VCaP (cell line): ENCODE measurements at regions not wholly inside any gene's neighbourhood (a gene's known extent, or its start where the extent isn't known, plus 50 kb on each side); places are given as distances from the start of the nearest gene placed in this dataset.
"Not testable (repeated sequence)": the region's sequence is repeated elsewhere in the genome, so short reads cannot be mapped to it uniquely, and the experiment has no call there.

Experiments
- H3K27ac ChIP-seq: fragments of 450-650 bp; 2 replicates; pipeline ENCODE4 v1.5.1; 2017
- CTCF ChIP-seq: fragments of 450-650 bp; conservative IDR thresholded peaks from 2 replicates; pipeline ENCODE4 v1.5.1; 2017; ENCODE audit warnings: mild to moderate bottlenecking, moderate library complexity

GRCh38 chr3:18195836-18196235 is 229.3 kb downstream of the SATB1 start:
- no peak overlapping the region for H3K27ac ChIP-seq
- TF ChIP-seq CTCF = no peak

GRCh38 chr3:18194431-18194830 is 230.7 kb downstream of the SATB1 start:
- no peak for TF ChIP-seq CTCF
- no peak overlapping the region for H3K27ac ChIP-seq

- H3K27ac ChIP-seq = no peak overlapping the region
- no peak for TF ChIP-seq CTCF
Observed at GRCh38 chr3:18190646-18191045, 234.5 kb downstream of the SATB1 start.

- no peak for TF ChIP-seq CTCF
- H3K27ac ChIP-seq = no peak overlapping the region
Observed at GRCh38 chr3:18189282-18190050, 235.7 kb downstream of the SATB1 start.

GRCh38 chr3:18188491-18188890 is 236.6 kb downstream of the SATB1 start:
- no peak overlapping the region for H3K27ac ChIP-seq
- TF ChIP-seq CTCF = no peak

- no peak for TF ChIP-seq CTCF
- no peak overlapping the region for H3K27ac ChIP-seq
Observed at GRCh38 chr3:18185624-18186023, 239.5 kb downstream of the SATB1 start.

- not testable (repeated sequence) for H3K27ac ChIP-seq
Observed at GRCh38 chr3:18182923-18183322, 242.2 kb downstream of the SATB1 start.

- no peak for TF ChIP-seq CTCF
- peak overlapping the region; percentile 27; the same call in 1 of the 2 replicates for H3K27ac ChIP-seq
Observed at GRCh38 chr3:18179521-18179920, 245.6 kb downstream of the SATB1 start.
